IPS DF 4.7 (cell line): ENCODE measurements at regions not wholly inside any gene's neighbourhood (a gene's known extent, or its start where the extent isn't known, plus 50 kb on each side); places are given as distances from the start of the nearest gene placed in this dataset.
"Not testable (repeated sequence)": the region's sequence is repeated elsewhere in the genome, so short reads cannot be mapped to it uniquely, and the experiment has no call there.

ENCODE experiments used
- DNase-seq: peaks from one replicate; pipeline ENCODE4 v3.0.0-alpha.2; 2013; ENCODE audit warnings: low spot score; ENCODE audit errors: extremely low read depth

DNA sequence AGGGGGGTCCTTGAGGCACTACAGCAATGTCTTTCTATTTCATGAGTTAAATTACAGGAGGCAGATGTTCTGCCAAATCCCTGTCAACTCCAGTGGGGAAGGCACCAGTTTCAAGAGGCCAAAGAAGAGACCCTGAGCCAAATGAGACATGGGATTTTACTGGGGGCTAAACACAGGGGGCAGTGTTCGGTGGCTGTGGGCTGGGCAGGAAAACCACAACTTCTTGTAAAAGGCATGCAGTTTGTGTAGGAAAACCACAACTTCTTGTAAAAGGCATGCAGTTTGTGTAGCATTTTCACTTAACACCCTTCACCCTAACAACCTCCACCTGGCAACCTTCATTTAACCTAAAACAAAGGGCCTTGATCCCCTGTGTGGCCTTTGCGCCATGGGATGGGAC, 61.0 kb downstream of the POLR2M start:
- no peak for DNase-seq

DNA sequence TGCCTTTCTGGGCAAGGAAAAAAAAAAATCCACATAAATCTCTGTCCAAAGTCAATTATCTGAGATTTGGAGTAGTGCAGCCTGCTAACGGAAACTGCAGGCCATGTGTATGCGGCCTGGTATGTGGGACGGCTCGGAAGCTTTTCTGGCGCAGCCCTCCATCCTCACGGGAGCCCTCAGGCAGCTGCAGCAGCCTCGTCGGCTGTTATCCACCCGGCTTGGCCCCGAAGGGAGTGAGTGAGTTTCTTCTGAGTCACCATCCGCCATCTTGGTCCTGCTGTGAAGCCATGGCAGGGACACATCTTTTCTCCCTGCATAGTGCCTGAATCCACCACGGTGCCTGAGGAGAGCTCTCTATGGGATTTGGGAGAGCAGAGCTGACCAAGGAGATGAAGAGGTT, 62.8 kb downstream of the POLR2M start:
- DNase-seq, result no peak

DNA sequence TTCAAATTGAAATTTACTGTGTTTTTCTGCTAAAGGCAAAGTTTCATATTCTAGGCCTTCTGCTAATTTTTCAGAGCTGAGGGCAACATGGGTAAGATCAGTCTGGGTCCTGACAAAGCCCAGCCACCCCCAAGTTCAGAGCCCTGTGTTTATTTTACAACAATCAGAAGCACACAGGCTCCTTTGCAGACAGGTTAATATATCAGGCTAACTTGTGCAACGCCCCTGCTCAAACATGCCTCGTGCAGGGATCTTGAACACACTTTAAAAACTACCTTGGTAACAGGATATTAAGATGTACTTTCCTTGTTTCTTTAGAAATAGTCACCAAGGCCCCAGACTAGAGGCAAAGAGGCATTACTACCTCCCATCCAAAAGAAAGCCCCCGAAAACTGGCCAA, 64.0 kb downstream of the POLR2M start:
- DNase-seq, result no peak

DNA sequence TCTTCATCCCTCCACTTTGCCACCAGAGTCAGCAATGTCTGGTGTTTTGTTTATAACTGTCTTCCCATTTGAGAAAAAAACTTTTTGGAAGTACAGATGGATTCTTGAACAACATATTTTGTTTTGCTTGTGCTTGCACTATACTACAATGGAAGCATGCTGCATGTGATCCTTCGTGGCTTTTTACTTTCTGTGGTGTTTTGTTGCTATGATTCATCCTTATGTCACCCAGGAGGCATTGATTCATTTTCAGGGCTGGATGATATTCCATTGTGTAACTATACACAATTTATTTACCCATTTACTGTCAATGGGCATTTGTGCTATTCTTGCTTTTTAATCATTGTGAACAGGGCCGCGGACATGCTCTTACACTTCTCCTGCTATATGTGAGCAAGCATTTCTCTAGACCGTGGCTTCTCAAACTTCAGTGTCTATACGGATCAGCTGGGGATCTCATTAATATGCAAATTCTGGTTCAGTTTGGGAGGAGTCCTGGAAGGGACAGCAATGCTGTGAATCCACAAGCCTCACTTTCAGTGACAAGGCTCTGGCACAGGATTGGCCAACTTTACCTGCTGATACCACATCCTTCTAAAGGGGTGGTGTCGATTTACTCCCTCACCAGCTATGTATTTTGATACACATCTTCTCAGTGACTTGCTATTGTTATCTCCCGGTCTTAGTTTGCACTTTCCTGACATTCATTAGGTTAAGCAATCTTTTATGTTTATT, 65.9 kb downstream of the POLR2M start:
- DNase-seq, result peak; percentile 19

- no peak for DNase-seq
These were observed 66.5 kb downstream of the POLR2M start for GRCh38 chr15:57773051-57773450.

DNA sequence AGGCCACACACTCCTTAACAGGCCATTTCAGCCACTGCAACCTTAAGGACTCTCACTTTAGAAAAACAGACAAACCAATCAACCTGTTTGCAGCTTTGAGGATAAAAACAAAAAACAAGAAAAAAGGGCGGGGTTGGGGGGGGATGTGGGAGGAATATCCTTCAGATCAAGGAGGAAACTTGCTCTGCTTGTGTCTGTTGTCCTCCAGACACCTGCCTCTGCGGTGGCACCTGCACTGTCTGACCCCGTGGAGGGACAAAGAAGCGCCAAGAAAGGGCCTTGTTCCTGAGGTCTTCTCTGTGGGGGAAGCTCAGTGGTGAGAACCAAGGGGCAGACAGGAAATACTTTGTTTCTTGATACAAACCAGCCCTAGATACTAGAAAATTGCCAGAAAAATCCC, 70.5 kb downstream of the POLR2M start:
- no peak for DNase-seq

DNA sequence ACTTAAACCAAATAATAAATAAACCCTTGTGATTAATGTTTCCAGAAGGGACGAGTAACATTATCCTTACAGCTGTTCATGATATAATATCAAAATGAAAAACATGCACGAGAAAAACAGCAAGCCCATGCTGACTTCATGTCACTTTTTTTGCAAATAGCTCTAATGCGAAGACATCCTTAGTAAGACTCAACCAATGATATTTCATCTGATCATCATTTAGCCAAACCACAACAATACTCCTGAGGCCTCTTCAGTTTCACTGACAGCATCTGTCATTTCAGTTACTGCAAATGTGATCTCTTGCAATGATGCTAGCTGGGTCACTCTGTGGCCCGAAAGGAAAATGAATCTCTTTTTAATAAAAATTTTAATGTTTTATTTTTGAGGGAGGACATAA, 74.0 kb downstream of the POLR2M start:
- DNase-seq, result no peak

- DNase-seq, result no peak
These were observed 76.2 kb downstream of the POLR2M start for GRCh38 chr15:57782731-57783130.

DNA sequence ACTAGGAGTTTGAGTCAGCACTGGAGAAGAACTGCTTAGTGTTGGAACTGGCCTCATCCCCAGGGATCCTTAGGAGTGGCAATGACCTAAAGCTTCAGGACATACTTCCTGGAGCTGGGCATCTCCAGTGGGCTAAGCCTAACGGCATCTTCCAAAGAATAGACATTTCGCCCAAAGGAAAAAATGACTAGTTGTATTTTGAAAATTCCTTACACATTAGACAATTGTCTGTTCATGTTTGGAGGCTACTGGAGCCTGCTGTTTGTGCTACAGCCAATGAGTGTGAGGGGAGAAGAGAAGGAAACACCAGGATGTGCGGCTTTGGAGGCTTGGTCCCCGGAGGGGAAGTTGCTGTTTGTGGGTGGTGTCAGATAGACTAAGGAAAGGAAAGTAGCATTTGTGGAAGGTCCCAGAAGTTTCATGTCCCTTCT, 77.6 kb downstream of the POLR2M start:
- no peak for DNase-seq

DNA sequence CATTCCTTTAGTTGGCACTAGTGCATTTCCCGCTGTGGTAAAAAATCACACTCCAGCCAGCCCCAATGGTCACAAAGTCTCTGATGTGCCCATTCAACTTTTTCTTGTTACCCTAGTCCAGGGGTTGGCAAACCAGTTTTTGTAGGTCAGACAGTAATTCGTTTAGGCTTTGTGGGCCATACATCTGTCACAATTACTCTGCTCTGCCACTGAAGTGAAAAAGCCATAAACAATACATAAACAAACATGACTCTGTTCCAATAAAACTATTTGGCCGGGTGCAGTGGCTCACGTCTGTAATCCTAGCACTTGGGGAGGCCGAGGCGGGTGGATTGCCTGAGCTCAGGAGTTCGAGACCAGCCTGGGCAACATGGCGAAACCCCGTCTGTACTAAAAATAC, 78.5 kb downstream of the POLR2M start:
- DNase-seq, result no peak

DNA sequence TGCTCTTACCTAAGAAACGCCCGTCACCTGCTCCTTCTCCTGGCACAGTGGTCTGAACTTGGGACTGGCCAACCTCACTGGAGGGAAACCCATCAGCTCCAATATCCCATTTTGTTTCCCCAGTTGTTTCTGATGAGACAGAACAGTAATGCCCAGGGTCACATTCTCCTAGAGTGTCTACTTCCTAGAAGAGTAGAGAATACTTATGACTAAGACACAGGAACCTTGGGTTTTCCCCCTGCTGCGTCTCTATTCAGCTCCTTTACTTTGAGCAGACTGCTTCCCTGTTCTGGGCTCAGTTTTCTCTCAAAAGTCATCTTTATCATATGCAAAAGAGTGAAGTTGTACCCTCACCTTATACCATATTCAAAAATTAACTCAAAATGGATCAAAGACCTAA, 79.4 kb downstream of the POLR2M start:
- DNase-seq, result no peak

DNA sequence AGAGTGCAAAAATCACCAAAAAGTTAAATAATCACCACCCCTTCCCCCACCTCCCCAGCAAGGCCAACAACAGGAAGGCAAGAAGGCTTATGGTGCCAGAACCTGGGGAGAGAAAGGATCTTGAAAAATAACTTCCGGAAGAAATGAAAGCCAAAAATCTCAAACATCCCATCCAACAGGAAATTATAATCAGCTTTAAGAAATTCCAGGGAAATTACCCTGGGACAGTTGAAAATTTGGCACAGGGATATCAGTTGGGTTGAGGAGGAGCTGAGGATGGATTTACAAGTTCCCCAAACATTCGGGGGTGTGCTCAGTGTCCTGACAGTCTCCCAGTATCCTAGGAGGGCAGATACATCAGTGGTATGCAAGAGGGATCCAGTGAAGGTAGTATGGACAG, 82.7 kb downstream of the POLR2M start:
- no peak for DNase-seq

- no peak for DNase-seq
These were observed 86.4 kb downstream of the POLR2M start for GRCh38 chr15:57792724-57793449.

GRCh38 chr15:57795261-57795660, 88.7 kb downstream of the POLR2M start:
- DNase-seq, result no peak

- no peak for DNase-seq
These were observed 89.6 kb downstream of the POLR2M start for GRCh38 chr15:57796146-57796545.

GRCh38 chr15:57797110-57797509, 90.6 kb downstream of the POLR2M start:
- DNase-seq, result no peak

DNA sequence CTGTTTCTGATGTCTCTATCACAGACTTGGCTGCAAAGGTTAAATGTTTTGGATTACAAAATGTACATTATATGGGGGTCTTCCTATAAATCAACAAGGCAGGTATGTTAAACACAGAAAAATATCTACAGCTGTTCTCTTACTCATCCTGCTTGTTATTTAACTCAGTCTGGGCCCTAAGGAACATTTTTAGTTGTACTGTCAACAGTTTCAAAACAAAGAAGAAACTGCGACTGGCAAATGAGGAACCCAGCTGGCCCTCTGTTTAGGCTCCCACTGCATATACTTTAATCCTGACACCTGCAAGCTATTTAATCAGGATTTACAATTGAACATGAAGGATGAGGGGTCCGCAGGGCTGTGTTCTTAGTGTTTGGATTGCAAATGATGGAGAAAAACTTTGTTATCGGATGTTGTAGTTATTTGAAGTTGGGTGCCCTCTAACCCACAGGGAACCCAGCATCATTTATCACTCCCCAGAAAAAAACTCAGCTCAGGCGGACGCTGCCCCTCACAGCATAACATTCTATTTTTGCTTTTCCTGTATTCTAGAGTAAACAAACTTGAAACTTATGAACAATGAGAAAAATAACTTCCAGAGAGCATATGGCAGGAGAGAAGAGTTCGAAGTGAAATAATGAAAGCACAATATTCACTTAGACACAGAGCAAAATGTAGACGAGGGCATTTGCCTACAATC, 91.2 kb downstream of the POLR2M start:
- no peak for DNase-seq

DNA sequence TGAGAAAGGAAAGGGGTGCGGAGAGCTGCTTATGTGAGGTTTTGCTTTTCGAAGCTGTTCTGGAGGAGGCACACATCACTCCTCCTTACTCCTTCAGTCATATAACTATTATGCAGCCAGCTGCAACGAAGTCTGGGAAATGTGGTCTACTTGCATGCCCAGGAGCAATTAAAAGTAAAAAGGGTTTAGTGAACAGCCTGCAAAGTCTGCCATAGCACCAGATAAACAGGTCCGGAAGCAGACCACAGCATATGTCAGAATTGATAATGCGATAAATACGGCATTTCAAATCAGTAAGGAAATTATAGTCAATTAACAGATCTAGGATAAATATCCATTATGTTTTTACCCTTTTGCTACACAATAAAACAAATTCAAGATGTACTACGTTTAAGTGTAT, 99.5 kb downstream of the POLR2M start:
- DNase-seq, result no peak

DNA sequence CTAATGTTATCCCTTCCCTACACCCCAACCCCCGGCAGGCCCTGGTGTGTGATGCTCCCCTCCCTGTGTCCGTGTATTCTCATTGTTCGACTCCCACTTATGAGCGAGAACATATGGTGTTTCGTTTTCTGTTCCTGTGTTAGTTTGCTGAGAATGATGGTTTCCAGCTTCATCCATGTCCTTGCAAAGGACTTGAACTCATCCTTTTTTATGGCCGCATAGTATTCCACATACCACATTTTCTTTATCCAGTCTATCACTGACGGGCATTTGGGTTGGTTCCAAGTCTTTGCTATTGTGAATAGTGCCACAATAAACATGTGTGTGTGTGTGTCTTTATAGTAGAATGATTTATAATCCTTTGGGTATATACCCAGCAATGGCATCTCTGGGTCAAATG, 102.8 kb downstream of the POLR2M start:
- DNase-seq, result not testable (repeated sequence)

- no peak for DNase-seq
These were observed 110.1 kb downstream of the POLR2M start for GRCh38 chr15:57816599-57816998.

GRCh38 chr15:57819646-57820045, 113.1 kb downstream of the POLR2M start:
- DNase-seq, result no peak

GRCh38 chr15:57820119-57820518, 113.6 kb downstream of the POLR2M start:
- no peak for DNase-seq
